A172 (cell line): ENCODE measurements at regions not wholly inside any gene's neighbourhood (a gene's known extent, or its start where the extent isn't known, plus 50 kb on each side); places are given as distances from the start of the nearest gene placed in this dataset.

Source experiments
- DNase-seq: peaks from one replicate; pipeline ENCODE4 v3.0.0-alpha.2; 2015; ENCODE audit warnings: low spot score

- DNase-seq = no peak
Observed at GRCh38 chr2:5986801-5987787, 294.9 kb downstream of the SOX11 start.

- no peak for DNase-seq
Observed at GRCh38 chr2:5988120-5988519, 295.9 kb downstream of the SOX11 start.

GRCh38 chr2:5990086-5990485 lies 297.9 kb downstream of the SOX11 start:
- no peak for DNase-seq

- no peak for DNase-seq
Observed at GRCh38 chr2:5991305-5991968, 299.3 kb downstream of the SOX11 start.

- no peak for DNase-seq
Observed at GRCh38 chr2:5995832-5996231, 303.6 kb downstream of the SOX11 start.

- DNase-seq = no peak
Observed at GRCh38 chr2:6008186-6008585, 316.0 kb downstream of the SOX11 start.

- no peak for DNase-seq
Observed at GRCh38 chr2:6008726-6009125, 316.5 kb downstream of the SOX11 start.

GRCh38 chr2:6010163-6010562 lies 318.0 kb downstream of the SOX11 start:
- no peak for DNase-seq

- DNase-seq = no peak
Observed at GRCh38 chr2:6011921-6012320, 319.7 kb downstream of the SOX11 start.

- no peak for DNase-seq
Observed at GRCh38 chr2:6017736-6018286, 325.6 kb downstream of the SOX11 start.

- no peak for DNase-seq
Observed at GRCh38 chr2:6024229-6024628, 332.0 kb downstream of the SOX11 start.

- no peak for DNase-seq
Observed at GRCh38 chr2:6024784-6025183, 332.6 kb downstream of the SOX11 start.

GRCh38 chr2:6025391-6025790 lies 333.2 kb downstream of the SOX11 start:
- DNase-seq = no peak

GRCh38 chr2:6027066-6027465 lies 334.9 kb downstream of the SOX11 start:
- DNase-seq = no peak

GRCh38 chr2:6031200-6031867 lies 339.1 kb downstream of the SOX11 start:
- no peak for DNase-seq

- DNase-seq = no peak
Observed at GRCh38 chr2:6036211-6036610, 344.0 kb downstream of the SOX11 start.

GRCh38 chr2:6043238-6043637 lies 351.1 kb downstream of the SOX11 start:
- DNase-seq = no peak

- DNase-seq = no peak
Observed at GRCh38 chr2:6052649-6053048, 360.5 kb downstream of the SOX11 start.

- DNase-seq = no peak
Observed at GRCh38 chr2:6053743-6054142, 361.6 kb downstream of the SOX11 start.

- DNase-seq = no peak
Observed at GRCh38 chr2:6054161-6054671, 362.0 kb downstream of the SOX11 start.

- no peak for DNase-seq
Observed at GRCh38 chr2:6060992-6061663, 368.9 kb downstream of the SOX11 start.
